Prostate gland (tissue), 2 donors: ENCODE measurements at regions not wholly inside any gene's neighbourhood (a gene's known extent, or its start where the extent isn't known, plus 50 kb on each side); places are given as distances from the start of the nearest gene placed in this dataset.

ENCODE experiments used
- DNase-seq: peaks from one replicate; pipeline ENCODE4 v3.0.0-alpha.2; 2019; ENCODE audit warnings: low spot score
- H3K27ac ChIP-seq, 2 donors: fragments of 200-600 bp; sonication (generic); 2 replicates each; pipeline ENCODE4 v1.5.1; 2017 to 2019
- H3K27me3 ChIP-seq: fragments of 200-600 bp; sonication (generic); replicated peaks from 2 replicates; pipeline ENCODE4 v1.5.1; 2019; ENCODE audit not compliant: insufficient read depth
- H3K36me3 ChIP-seq, 2 donors: fragments of 200-600 bp; sonication (generic); 1 replicate in 1 of 2; 2 replicates in 1 of 2; pipeline versions ENCODE4 v1.5.1 to v1.8.1; 2017 to 2019
- H3K4me1 ChIP-seq: fragments of 200-600 bp; sonication (generic); replicated peaks from 2 replicates; pipeline ENCODE4 v1.5.1; 2019
- H3K4me3 ChIP-seq, 2 donors: fragments of 200-600 bp; sonication (generic); 2 replicates each; pipeline ENCODE4 v1.5.1; 2017 to 2019
- H3K9me3 ChIP-seq: fragments of 200-600 bp; sonication (generic); 2 replicates; pipeline ENCODE4 v1.5.1; 2017
- CTCF ChIP-seq, 4 experiments: fragments of 200-600 bp in 2 of 4; fragments of 450-650 bp in 2 of 4; sonication (generic) in 2 of 4; IDR thresholded peaks; 1 replicate in 3 of 4; 2 replicates in 1 of 4; pipeline ENCODE4 v1.5.1; 2016 to 2019; ENCODE audit warnings: antibody characterized with exemption in 4 of 4, mild to moderate bottlenecking in 2 of 4, moderate library complexity in 2 of 4
- POLR2A ChIP-seq: fragments of 450-650 bp; IDR thresholded peaks from one replicate; pipeline ENCODE4 v1.6.1; 2016; ENCODE audit warnings: antibody characterized with exemption, mild to moderate bottlenecking
- POLR2AphosphoS5 ChIP-seq: sonication (generic); formaldehyde crosslinking; IDR thresholded peaks from one replicate; pipeline ENCODE4 v1.6.1; 2017; ENCODE audit warnings: antibody characterized with exemption
- WGBS: methylation state at CpG from one replicate; pipeline ENCODE4 v1.1.5; 2018; 5-methylcytosine and 5-hydroxymethylcytosine counted together
- intact Hi-C: fragments of 100-400 bp; cut with DNase I; formaldehyde crosslinking; loops from one replicate; pipeline ENCODE4 v1.14.2; 2022

DNA sequence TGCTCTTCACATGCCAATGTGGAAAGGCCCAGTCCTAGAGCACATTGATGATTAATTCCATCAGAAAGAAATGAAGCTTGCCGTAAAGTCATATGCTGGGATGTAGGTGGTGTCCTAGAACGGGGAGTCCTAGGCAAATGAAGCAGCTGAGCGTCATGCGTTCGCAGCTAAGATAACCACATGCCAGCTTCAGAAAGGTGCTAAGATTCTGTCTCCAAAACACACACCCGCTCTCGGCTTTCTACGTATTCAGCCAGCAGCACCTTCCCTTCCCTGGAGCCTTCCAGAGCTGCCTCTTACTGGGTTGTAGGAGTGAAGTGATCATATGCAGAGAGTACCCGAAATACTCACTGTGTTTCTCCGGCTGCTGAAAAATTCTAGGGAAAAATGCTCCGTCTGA is 421.6 kb upstream of the ID2 start:
- H3K27ac ChIP-seq = no peak overlapping the region
- no peak for TF ChIP-seq CTCF (IDR thresholded peaks at IDR 0.05)
- no peak for TF ChIP-seq POLR2AphosphoS5
- no peak for TF ChIP-seq POLR2A
- no peak overlapping the region for H3K4me3 ChIP-seq
- no peaks in the 10 kb centered on the region for H3K9me3 ChIP-seq
- no peak for DNase-seq
- intact Hi-C loops = no loop called here
- 87% methylated on average over 11 of the region's 11 CpGs for WGBS
- H3K36me3 ChIP-seq = no peaks in the 10 kb centered on the region
- no peaks in the 10 kb centered on the region for H3K27me3 ChIP-seq
- no peaks in the 10 kb centered on the region for H3K4me1 ChIP-seq

GRCh38 chr2:8263901-8264300 is 418.0 kb upstream of the ID2 start:
- WGBS = 56% methylated on average over 4 of the region's 4 CpGs
- TF ChIP-seq POLR2A (no peak), POLR2AphosphoS5 (no peak), CTCF (IDR thresholded peaks at IDR 0.05) (no peak)
- DNase-seq = no peak

GRCh38 chr2:8264981-8265380 is 416.9 kb upstream of the ID2 start:
- H3K4me3 ChIP-seq = no peak overlapping the region
- no peaks in the 10 kb centered on the region for H3K9me3 ChIP-seq
- no peaks in the 10 kb centered on the region for H3K27me3 ChIP-seq
- H3K4me1 ChIP-seq = no peaks in the 10 kb centered on the region
- H3K27ac ChIP-seq = no peak overlapping the region
- TF ChIP-seq CTCF (IDR thresholded peaks at IDR 0.05) = no peak
- TF ChIP-seq POLR2AphosphoS5 = no peak
- TF ChIP-seq POLR2A = no peak
- 84% methylated on average over 3 of the region's 3 CpGs for WGBS
- no peaks in the 10 kb centered on the region for H3K36me3 ChIP-seq
- no peak for DNase-seq
- intact Hi-C loops = no loop called here

More at GRCh38 chr2:8263901-8264300, 418.0 kb upstream of the ID2 start:
- H3K27me3 ChIP-seq = no peaks in the 10 kb centered on the region
- intact Hi-C loops = no loop called here
- no peak overlapping the region for H3K4me3 ChIP-seq
- H3K27ac ChIP-seq = no peak overlapping the region
- no peaks in the 10 kb centered on the region for H3K4me1 ChIP-seq
- H3K36me3 ChIP-seq = no peaks in the 10 kb centered on the region
- H3K9me3 ChIP-seq = no peaks in the 10 kb centered on the region

GRCh38 chr2:8265476-8266226 is 416.2 kb upstream of the ID2 start:
- Histone ChIP-seq H3K36me3 (no peaks in the 10 kb centered on the region), H3K4me3 (no peak overlapping the region), H3K27me3 (no peaks in the 10 kb centered on the region), H3K4me1 (no peaks in the 10 kb centered on the region), H3K27ac (no peak overlapping the region), H3K9me3 (no peaks in the 10 kb centered on the region)
- DNase-seq = no peak
- TF ChIP-seq POLR2AphosphoS5 (no peak), CTCF (IDR thresholded peaks at IDR 0.05) (no peak), POLR2A (no peak)
- intact Hi-C loops = no loop called here
- WGBS = 76% methylated on average over 5 of the region's 5 CpGs

DNA sequence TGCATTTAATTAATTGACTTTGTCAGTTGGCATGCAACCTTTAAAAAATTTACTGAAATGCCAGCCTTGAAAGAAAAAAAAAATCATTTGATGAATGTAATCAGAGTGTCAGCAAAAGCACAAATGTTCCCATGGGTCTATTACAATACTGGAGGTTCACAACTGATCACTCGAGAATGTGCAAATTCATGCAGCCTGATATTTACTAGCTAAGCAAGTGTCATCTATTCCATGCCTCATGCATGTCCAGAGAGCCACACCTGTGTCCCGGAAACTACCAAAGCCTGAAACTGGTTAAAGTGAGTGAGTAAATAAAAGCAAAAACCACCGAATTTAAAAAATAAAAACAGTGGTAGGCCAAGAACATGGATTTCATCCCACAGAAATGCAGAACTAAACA is 415.3 kb upstream of the ID2 start:
- DNase-seq = no peak
- H3K27ac ChIP-seq = no peak overlapping the region
- WGBS = 74% methylated on average over 3 of the region's 3 CpGs
- TF ChIP-seq POLR2A (no peak), POLR2AphosphoS5 (no peak), CTCF (IDR thresholded peaks at IDR 0.05) (no peak)
- no peaks in the 10 kb centered on the region for H3K36me3 ChIP-seq
- H3K4me1 ChIP-seq = no peaks in the 10 kb centered on the region
- intact Hi-C loops = no loop called here
- H3K27me3 ChIP-seq = no peaks in the 10 kb centered on the region
- no peak overlapping the region for H3K4me3 ChIP-seq
- H3K9me3 ChIP-seq = no peaks in the 10 kb centered on the region
